ENCODE measurements at regions not wholly inside any gene's neighbourhood (a gene's known extent, or its start where the extent isn't known, plus 50 kb on each side); places are given as distances from the start of the nearest gene placed in this dataset.

- no peak for ATAC-seq (ENCODE audit: low FRiP score)
- no peak for DNase-seq (ENCODE audit: low spot score)
- TF ChIP-seq CTCF (IDR thresholded peaks at IDR 0.05): no peak
Measured at GRCh38 chr13:99725644-99726043, 224.4 kb downstream of the TM9SF2 start.

- ATAC-seq (ENCODE audit: low FRiP score): no peak
- no peak for TF ChIP-seq CTCF (IDR thresholded peaks at IDR 0.05)
- DNase-seq (ENCODE audit: low spot score): no peak
Measured at GRCh38 chr13:99724633-99725517, 223.6 kb downstream of the TM9SF2 start.

GRCh38 chr13:99723878-99724277 is 222.6 kb downstream of the TM9SF2 start:
- DNase-seq (ENCODE audit: low spot score) (no peak), ATAC-seq (ENCODE audit: low FRiP score) (no peak)
- no peak for TF ChIP-seq CTCF (IDR thresholded peaks at IDR 0.05)

GRCh38 chr13:99722931-99723330 is 221.7 kb downstream of the TM9SF2 start:
- no peak for ATAC-seq (ENCODE audit: low FRiP score)

GRCh38 chr13:99722338-99722818 is 221.1 kb downstream of the TM9SF2 start:
- ATAC-seq (ENCODE audit: low FRiP score): no peak
- TF ChIP-seq CTCF (IDR thresholded peaks at IDR 0.05): no peak
- DNase-seq (ENCODE audit: low spot score): no peak

More at GRCh38 chr13:99722931-99723330, 221.7 kb downstream of the TM9SF2 start:
- DNase-seq (ENCODE audit: low spot score): no peak
- no peak for TF ChIP-seq CTCF (IDR thresholded peaks at IDR 0.05)

GRCh38 chr13:99721606-99722337 is 220.5 kb downstream of the TM9SF2 start:
- ATAC-seq (ENCODE audit: low FRiP score): no peak
- no peak for TF ChIP-seq CTCF (IDR thresholded peaks at IDR 0.05)
- DNase-seq (ENCODE audit: low spot score): no peak
